Body of pancreas (tissue), 4 donors: ENCODE measurements at regions not wholly inside any gene's neighbourhood (a gene's known extent, or its start where the extent isn't known, plus 50 kb on each side); places are given as distances from the start of the nearest gene placed in this dataset.

ENCODE experiments used
- POLR2A ChIP-seq, 3 donors: fragments of 450-650 bp; IDR thresholded peaks; one replicate each; pipeline ENCODE4 v1.6.1; 2016; ENCODE audit warnings: antibody characterized with exemption in 3 of 3, mild to moderate bottlenecking in 2 of 3
- TF ChIP-seq, protein P1 (sequence below), 7 experiments: fragments of 450-650 bp in 4 of 7; fragments of 200-600 bp in 3 of 7; sonication (generic) in 3 of 7; IDR thresholded peaks; one replicate each; pipeline ENCODE4 v1.5.1; 2016 to 2019; ENCODE audit warnings: antibody characterized with exemption in 7 of 7

DNA sequence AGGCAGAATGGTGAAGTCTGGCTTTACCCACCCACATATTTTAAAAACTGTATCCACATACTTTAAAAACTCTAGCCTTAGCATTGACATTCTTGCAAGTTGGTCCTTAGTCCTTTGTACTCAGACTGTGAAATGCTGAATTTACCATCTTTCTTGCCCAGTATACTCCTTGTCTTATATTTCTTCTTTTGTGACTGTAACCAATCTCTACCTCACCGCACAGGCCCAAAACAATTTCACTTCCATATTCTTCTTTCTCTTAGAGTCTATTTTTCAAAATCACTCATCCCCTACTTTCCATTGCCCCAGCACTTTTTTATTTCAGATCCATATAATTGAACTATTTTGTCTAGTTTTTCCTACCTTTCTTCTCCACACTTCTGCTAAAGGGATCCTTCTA lies 892.4 kb upstream of the B3GALT2 start:
- TF ChIP-seq, protein P1, sequence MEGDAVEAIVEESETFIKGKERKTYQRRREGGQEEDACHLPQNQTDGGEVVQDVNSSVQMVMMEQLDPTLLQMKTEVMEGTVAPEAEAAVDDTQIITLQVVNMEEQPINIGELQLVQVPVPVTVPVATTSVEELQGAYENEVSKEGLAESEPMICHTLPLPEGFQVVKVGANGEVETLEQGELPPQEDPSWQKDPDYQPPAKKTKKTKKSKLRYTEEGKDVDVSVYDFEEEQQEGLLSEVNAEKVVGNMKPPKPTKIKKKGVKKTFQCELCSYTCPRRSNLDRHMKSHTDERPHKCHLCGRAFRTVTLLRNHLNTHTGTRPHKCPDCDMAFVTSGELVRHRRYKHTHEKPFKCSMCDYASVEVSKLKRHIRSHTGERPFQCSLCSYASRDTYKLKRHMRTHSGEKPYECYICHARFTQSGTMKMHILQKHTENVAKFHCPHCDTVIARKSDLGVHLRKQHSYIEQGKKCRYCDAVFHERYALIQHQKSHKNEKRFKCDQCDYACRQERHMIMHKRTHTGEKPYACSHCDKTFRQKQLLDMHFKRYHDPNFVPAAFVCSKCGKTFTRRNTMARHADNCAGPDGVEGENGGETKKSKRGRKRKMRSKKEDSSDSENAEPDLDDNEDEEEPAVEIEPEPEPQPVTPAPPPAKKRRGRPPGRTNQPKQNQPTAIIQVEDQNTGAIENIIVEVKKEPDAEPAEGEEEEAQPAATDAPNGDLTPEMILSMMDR (IDR thresholded peaks at IDR 0.05), result no peak
- no peak for TF ChIP-seq POLR2A (IDR thresholded peaks at IDR 0.05)
